SK-N-SH (cell line): ENCODE measurements at regions not wholly inside any gene's neighbourhood (a gene's known extent, or its start where the extent isn't known, plus 50 kb on each side); places are given as distances from the start of the nearest gene placed in this dataset.
"Not testable (repeated sequence)": the region's sequence is repeated elsewhere in the genome, so short reads cannot be mapped to it uniquely, and the experiment has no call there.

Experiments
- CTCF ChIA-PET: fragments of 300-600, 350-600 bp; formaldehyde crosslinking; extraction: SDS; loops from one replicate; lab custom pipeline; 2021; lab: Yijun Ruan, JAX
- POLR2A ChIA-PET: fragments of 350-600 bp; sonication (Branson Sonifier 250); formaldehyde crosslinking; extraction: SDS; loops from one replicate; lab custom pipeline; 2020; ENCODE audit warnings: antibody characterized with exemption, inconsistent platforms; lab: Yijun Ruan, JAX
- DNase-seq: peaks from one replicate; pipeline ENCODE4 v3.0.0; 2012
- H2AFZ ChIP-seq: fragments of 200-600 bp; sonication (generic); 2 replicates; pipeline ENCODE4 v1.8.1; 2016; ENCODE audit warnings: antibody characterized with exemption, mild to moderate bottlenecking, low read depth
- H3F3A ChIP-seq: fragments of 200-600 bp; sonication (generic); replicated peaks from 2 replicates; pipeline ENCODE3; 2016; ENCODE audit warnings: antibody characterized with exemption, mild to moderate bottlenecking; ENCODE audit not compliant: insufficient read depth
- H3K27ac ChIP-seq, 2 experiments: fragments of 200-500 bp in 1 of 2; fragments of 200-600 bp in 1 of 2; sonication (Bioruptor generic) in 1 of 2; sonication (generic), shearing (Covaris generic) in 1 of 2; 2 replicates each; pipeline versions ENCODE4 v1.5.1 to v1.6.1; 2014 to 2016; ENCODE audit warnings: low read depth in 2 of 2, inconsistent platforms in 1 of 2, low read length in 1 of 2, mild to moderate bottlenecking in 1 of 2, mixed read lengths in 1 of 2
- H3K27me3 ChIP-seq: fragments of 200-600 bp; sonication (generic), shearing (Covaris generic); 2 replicates; pipeline ENCODE4 v1.6.1; 2016; ENCODE audit warnings: mixed run types; ENCODE audit not compliant: insufficient read depth
- H3K36me3 ChIP-seq, 2 experiments: fragments of 200-500 bp in 1 of 2; fragments of 200-600 bp in 1 of 2; sonication (Bioruptor generic) in 1 of 2; sonication (generic) in 1 of 2; replicated peaks in 1 of 2; 2 replicates each; pipeline versions ENCODE3 to v1.5.1; 2014 to 2016; ENCODE audit warnings: low read length in 1 of 2, mild to moderate bottlenecking in 1 of 2; ENCODE audit not compliant: insufficient read depth in 2 of 2, control insufficient read depth in 1 of 2
- H3K4me1 ChIP-seq, 2 experiments: fragments of 200-500 bp in 1 of 2; fragments of 200-600 bp in 1 of 2; sonication (Bioruptor generic) in 1 of 2; sonication (generic), shearing (Covaris generic) in 1 of 2; 2 replicates each; pipeline versions ENCODE4 v1.5.1 to v1.6.1; 2014 to 2016; ENCODE audit warnings: low read depth in 1 of 2, low read length in 1 of 2, mixed run types in 1 of 2; ENCODE audit not compliant: insufficient read depth in 2 of 2, control insufficient read depth in 1 of 2
- H3K4me2 ChIP-seq: fragments of 200-600 bp; sonication (generic), shearing (Covaris generic); 2 replicates; pipeline ENCODE4 v1.6.1; 2017; ENCODE audit warnings: mixed run types
- H3K4me3 ChIP-seq, 2 experiments: fragments of 200-500 bp in 1 of 2; fragments of 200-600 bp in 1 of 2; sonication (Bioruptor generic) in 1 of 2; sonication (generic), shearing (Covaris generic) in 1 of 2; 2 replicates each; pipeline versions ENCODE4 v1.5.1 to v1.8.1; 2014 to 2016; ENCODE audit warnings: low read depth in 2 of 2, inconsistent platforms in 1 of 2, low read length in 1 of 2, mild to moderate bottlenecking in 1 of 2, mixed read lengths in 1 of 2, moderate library complexity in 1 of 2
- H3K79me2 ChIP-seq: fragments of 200-600 bp; sonication (generic); 2 replicates; pipeline ENCODE4 v1.8.1; 2017; ENCODE audit warnings: mild to moderate bottlenecking; ENCODE audit not compliant: insufficient read depth
- H3K9ac ChIP-seq: fragments of 200-600 bp; sonication (generic); 2 replicates; pipeline ENCODE4 v1.6.1; 2017; ENCODE audit warnings: mixed run types
- H3K9me2 ChIP-seq: fragments of 200-600 bp; sonication (generic); 2 replicates; pipeline ENCODE4 v1.6.1; 2017; ENCODE audit warnings: mixed run types
- H3K9me3 ChIP-seq: fragments of 200-600 bp; sonication (generic); 2 replicates; pipeline ENCODE4 v1.6.1; 2017; ENCODE audit warnings: mixed run types, mild to moderate bottlenecking, moderate library complexity
- H4K20me1 ChIP-seq: fragments of 200-600 bp; sonication (generic); 2 replicates; pipeline ENCODE4 v1.6.1; 2017; ENCODE audit warnings: mild to moderate bottlenecking, mixed run types; ENCODE audit not compliant: insufficient read depth
- CHD2 ChIP-seq: fragments of 150-350 bp; IDR thresholded peaks from 2 replicates; pipeline ENCODE4 v1.6.1; 2018; ENCODE audit warnings: low read length; ENCODE audit not compliant: partially characterized antibody
- CTCF ChIP-seq: fragments of 200-600 bp; sonication (generic); IDR thresholded peaks from 2 replicates; pipeline ENCODE4 v1.6.1; 2017; ENCODE audit warnings: antibody characterized with exemption, mild to moderate bottlenecking, moderate library complexity
- EP300 ChIP-seq, 2 experiments: IDR thresholded peaks; 2 replicates each; pipeline versions ENCODE4 v1.4.0 to v1.6.1; 2012; ENCODE audit warnings: borderline replicate concordance in 1 of 2, low read depth in 1 of 2, low read length in 1 of 2
- FOXJ3 ChIP-seq: sonication (generic); formaldehyde crosslinking; IDR thresholded peaks from 2 replicates; pipeline ENCODE4 v1.5.1; 2020; ENCODE audit warnings: mild to moderate bottlenecking, missing genetic modification reagents
- GATA2 ChIP-seq: sonication (generic); formaldehyde crosslinking; IDR thresholded peaks from 2 replicates; pipeline ENCODE4 v1.5.0; 2020; ENCODE audit warnings: mild to moderate bottlenecking, missing genetic modification reagents
- MAX ChIP-seq: IDR thresholded peaks from 2 replicates; pipeline ENCODE4 v1.4.0; 2012; ENCODE audit warnings: low read depth
- MXI1 ChIP-seq: IDR thresholded peaks from 2 replicates; pipeline ENCODE4 v1.6.1; 2012; ENCODE audit warnings: mild to moderate bottlenecking, low read depth, low read length, improper control_type of control experiment
- NRF1 ChIP-seq: IDR thresholded peaks from 2 replicates; pipeline ENCODE4 v1.6.1; 2012; ENCODE audit warnings: low read depth, mild to moderate bottlenecking, low read length
- REST ChIP-seq: IDR thresholded peaks from 2 replicates; pipeline ENCODE4 v1.6.1; 2012; ENCODE audit warnings: mild to moderate bottlenecking, low read depth, low read length, moderate library complexity
- SIN3A ChIP-seq: IDR thresholded peaks from 2 replicates; pipeline ENCODE4 v1.6.1; 2012; ENCODE audit warnings: low read depth, mild to moderate bottlenecking, low read length, moderate library complexity, borderline replicate concordance
- TAF1 ChIP-seq: IDR thresholded peaks from 2 replicates; pipeline ENCODE4 v1.6.1; 2012; ENCODE audit warnings: low read depth, mild to moderate bottlenecking, low read length, moderate library complexity, borderline replicate concordance
- TEAD4 ChIP-seq: IDR thresholded peaks from 2 replicates; pipeline ENCODE4 v1.4.0; 2012; ENCODE audit warnings: mild to moderate bottlenecking, borderline replicate concordance; ENCODE audit not compliant: insufficient read depth
- USF1 ChIP-seq: IDR thresholded peaks from 2 replicates; pipeline ENCODE4 v1.4.0; 2012; ENCODE audit warnings: low read depth, borderline replicate concordance
- ZBTB33 ChIP-seq: IDR thresholded peaks from 2 replicates; pipeline ENCODE4 v1.4.0; 2012; ENCODE audit warnings: low read depth, borderline replicate concordance
- WGBS: methylation state at CpG from one replicate; pipeline ENCODE4 v1.1.6; 2017; ENCODE audit warnings: low lambda C conversion rate; 5-methylcytosine and 5-hydroxymethylcytosine counted together

- no peak overlapping the region for H2AFZ ChIP-seq
- no peaks in the 10 kb centered on the region for H3K36me3 ChIP-seq
- no peaks in the 10 kb centered on the region for H3K9me2 ChIP-seq
- H3K9me3 ChIP-seq = no peaks in the 10 kb centered on the region
- DNase-seq = no peak
- H3K4me2 ChIP-seq = no peak overlapping the region
- H3K27ac ChIP-seq = no peak overlapping the region
- H4K20me1 ChIP-seq = no peaks in the 10 kb centered on the region
- H3K9ac ChIP-seq = no peak overlapping the region
- TF ChIP-seq NRF1 (no peak), TAF1 (no peak), CHD2 (no peak), MAX (no peak), GATA2 (CRISPR knock-in tag) (no peak), SIN3A (no peak), EP300 (IDR thresholded peaks at IDR 0.05; ENCODE audit: borderline replicate concordance in 1 of 2, low read depth in 1 of 2, low read length in 1 of 2) (no peak), USF1 (no peak), REST (no peak), TEAD4 (no peak), MXI1 (no peak), ZBTB33 (no peak), CTCF (no peak), FOXJ3 (CRISPR knock-in tag) (no peak)
- TF ChIP-seq, all 33 proteins: peak for 0
- ChIA-PET CTCF (interaction anchor here (1.2 kb wide), 1 partner anchor 15 kb away, joined by 6 read pairs; no protein-coding TSS in a partner anchor), POLR2A (no interaction called here)
- no peaks in the 10 kb centered on the region for H3K79me2 ChIP-seq
- H3K4me3 ChIP-seq = no peak overlapping the region
- H3F3A ChIP-seq = no peaks in the 10 kb centered on the region
- no peaks in the 10 kb centered on the region; the same call in 1 of the 2 replicates for H3K27me3 ChIP-seq
- peaks cover 0 to 6% of the 10 kb centered on the region in 2 experiments; a peak in 2 of 4 replicates for H3K4me1 ChIP-seq
- WGBS = 36% methylated on average over 1 of the region's 1 CpG
Measured at GRCh38 chr4:38334791-38335190, 329.2 kb upstream of the KLF3 start.

- CTCF ChIA-PET, POLR2A ChIA-PET: not testable (repeated sequence)
Measured at GRCh38 chr4:38338939-38339338, 325.1 kb upstream of the KLF3 start.

More at GRCh38 chr4:38338939-38339338, 325.1 kb upstream of the KLF3 start:
- not testable (repeated sequence) for H3K79me2 ChIP-seq, H2AFZ ChIP-seq, H3K9me2 ChIP-seq, H3K9ac ChIP-seq, H4K20me1 ChIP-seq, H3K4me3 ChIP-seq, H3K36me3 ChIP-seq, DNase-seq, H3K27me3 ChIP-seq, H3K9me3 ChIP-seq, H3K4me1 ChIP-seq, H3F3A ChIP-seq, H3K27ac ChIP-seq, H3K4me2 ChIP-seq
- 19% methylated on average over 1 of the region's 1 CpG for WGBS
